ENCODE measurements at regions not wholly inside any gene's neighbourhood (a gene's known extent, or its start where the extent isn't known, plus 50 kb on each side); places are given as distances from the start of the nearest gene placed in this dataset.

- no peak for TF ChIP-seq EZH2 (IDR thresholded peaks at IDR 0.05)
- no peak for TF ChIP-seq POLR2AphosphoS5 (IDR thresholded peaks at IDR 0.05; ENCODE audit: borderline replicate concordance, low read depth, low read length)
These were observed 66.3 kb downstream of the C11orf91 start for GRCh38 chr11:33634291-33634834.
